HG02870 (cell line): ENCODE measurements at regions not wholly inside any gene's neighbourhood (a gene's known extent, or its start where the extent isn't known, plus 50 kb on each side); places are given as distances from the start of the nearest gene placed in this dataset.
A peak's percentile ranks its signal among the peaks of the same experiment; 100 is the strongest.
"Not testable (repeated sequence)": the region's sequence is repeated elsewhere in the genome, so short reads cannot be mapped to it uniquely, and the experiment has no call there.

Source experiments
- ATAC-seq: cut with Tn5 transposase; IDR thresholded peaks from one replicate; pipeline ENCODE4 v1.9.1; 2021; ENCODE audit warnings: mild to moderate bottlenecking, moderate library complexity; ENCODE audit not compliant: unreplicated experiment

GRCh38 chr4:164177153-164177552, 576.8 kb upstream of the SMIM31 start:
- no peak for ATAC-seq

- ATAC-seq = no peak
These were observed 576.2 kb upstream of the SMIM31 start for GRCh38 chr4:164177753-164178152.

- no peak for ATAC-seq
These were observed 565.7 kb upstream of the SMIM31 start for GRCh38 chr4:164188236-164188635.

GRCh38 chr4:164192844-164193243, 561.1 kb upstream of the SMIM31 start:
- ATAC-seq = peak; percentile 40

GRCh38 chr4:164193676-164194075, 560.3 kb upstream of the SMIM31 start:
- no peak for ATAC-seq

GRCh38 chr4:164197556-164197955, 556.4 kb upstream of the SMIM31 start:
- no peak for ATAC-seq

GRCh38 chr4:164203476-164203875, 550.5 kb upstream of the SMIM31 start:
- ATAC-seq = no peak

GRCh38 chr4:164204434-164204833, 549.5 kb upstream of the SMIM31 start:
- no peak for ATAC-seq

DNA sequence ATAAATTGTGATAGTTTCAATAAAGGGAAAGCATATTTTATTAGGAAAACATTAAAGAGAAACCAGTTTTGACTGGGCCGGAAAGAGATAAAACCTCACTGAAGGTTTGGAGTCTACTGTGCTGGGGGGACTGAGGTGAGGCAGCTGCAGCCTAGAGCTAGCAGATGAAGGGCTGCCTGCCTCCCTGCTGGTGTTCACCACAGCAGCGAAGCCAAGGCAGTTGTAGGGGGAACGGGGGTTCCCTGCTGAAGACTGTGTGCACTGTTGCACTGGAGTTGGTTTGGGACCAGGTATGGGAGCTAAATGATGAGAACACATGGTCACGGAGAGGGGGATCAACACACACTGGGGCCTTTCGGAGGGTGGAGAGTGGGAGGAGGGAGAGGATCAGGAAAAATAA, 546.5 kb upstream of the SMIM31 start:
- no peak for ATAC-seq

DNA sequence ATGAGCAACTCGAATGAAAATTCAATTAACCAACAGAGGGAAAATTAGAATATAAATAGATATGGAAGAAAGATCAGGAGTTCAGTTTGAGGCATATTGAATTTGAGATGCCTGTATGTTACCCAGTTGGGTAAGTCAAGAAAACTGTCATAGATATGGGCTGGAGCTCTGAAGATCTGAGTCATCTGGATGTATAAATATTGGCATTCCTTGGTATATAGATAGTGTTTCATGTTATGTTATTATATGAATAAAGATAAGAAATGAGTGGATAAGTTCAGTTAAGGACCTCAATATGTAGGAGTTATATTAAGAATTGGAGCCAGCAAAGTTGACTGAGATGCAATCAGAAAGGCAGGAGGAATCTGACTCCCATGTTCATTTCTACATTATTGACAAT, 543.6 kb upstream of the SMIM31 start:
- ATAC-seq = no peak

DNA sequence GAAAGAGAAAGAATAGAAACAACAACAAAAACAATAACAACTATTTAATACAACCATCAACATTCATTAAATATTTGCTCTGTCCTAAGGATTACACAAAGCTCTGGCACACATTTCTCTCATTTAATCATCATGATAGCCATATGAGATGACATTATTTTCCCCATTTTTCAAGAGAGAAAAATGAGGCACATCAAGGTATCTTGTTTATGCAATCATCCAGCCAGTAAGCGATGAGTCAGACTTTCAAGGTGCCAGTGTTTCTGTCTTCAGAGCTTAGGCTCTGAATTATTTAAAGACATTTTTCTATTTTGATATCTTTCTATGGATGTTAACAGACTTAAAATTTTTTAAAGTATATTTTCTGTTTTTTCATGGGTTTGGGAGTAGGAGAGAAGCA, 541.8 kb upstream of the SMIM31 start:
- no peak for ATAC-seq

DNA sequence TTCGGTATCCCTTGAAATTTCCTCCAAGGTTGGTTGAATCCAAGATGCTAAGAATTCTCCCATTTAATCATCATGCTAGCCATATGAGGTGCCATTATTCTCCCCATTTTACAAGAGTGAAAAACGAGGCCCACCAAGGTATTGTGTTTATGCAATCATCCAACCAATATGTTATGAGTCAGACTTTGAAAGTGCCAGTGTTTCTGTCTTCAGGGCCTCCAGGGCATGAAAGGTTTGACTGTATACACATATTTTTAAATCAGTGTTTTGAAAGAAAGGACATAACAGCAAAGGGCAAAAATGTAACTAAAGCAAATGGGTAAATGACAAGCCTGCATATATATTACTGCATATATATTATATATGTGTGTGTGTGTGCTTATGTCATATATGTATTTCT, 541.2 kb upstream of the SMIM31 start:
- no peak for ATAC-seq

DNA sequence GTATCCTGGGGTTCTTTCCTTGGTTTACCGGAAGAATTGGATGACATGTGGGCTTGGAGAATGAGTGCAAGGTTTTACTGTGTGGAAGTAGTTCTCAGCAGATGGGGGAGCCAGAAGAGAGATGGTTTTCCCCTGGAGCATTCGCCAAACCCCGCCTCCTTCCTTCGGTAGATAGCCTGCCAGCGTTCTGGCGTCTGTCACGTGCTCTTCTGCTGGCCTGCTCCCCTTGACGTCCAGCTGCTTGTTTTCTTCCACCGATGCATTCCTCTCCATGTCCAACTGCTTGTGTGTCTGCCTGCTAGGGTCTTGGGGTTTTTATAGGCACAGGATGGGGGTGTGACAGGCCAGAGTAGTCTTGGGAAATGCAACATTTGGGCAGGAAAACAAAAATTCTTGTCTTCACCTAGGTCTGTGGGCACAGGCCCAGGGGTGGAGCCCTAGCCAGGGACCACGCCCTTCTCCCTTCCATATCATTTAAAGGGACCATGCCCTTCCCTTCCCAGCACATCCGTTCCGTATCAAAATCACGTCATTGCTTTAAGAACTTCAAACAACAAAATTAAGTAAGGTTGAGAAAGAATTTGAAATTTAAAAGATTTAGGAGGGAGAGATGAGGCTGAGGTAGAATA, 538.7 kb upstream of the SMIM31 start:
- ATAC-seq = no peak

- no peak for ATAC-seq
These were observed 532.3 kb upstream of the SMIM31 start for GRCh38 chr4:164221631-164222030.

- no peak for ATAC-seq
These were observed 529.1 kb upstream of the SMIM31 start for GRCh38 chr4:164224871-164225270.

- no peak for ATAC-seq
These were observed 524.7 kb upstream of the SMIM31 start for GRCh38 chr4:164229255-164229654.

DNA sequence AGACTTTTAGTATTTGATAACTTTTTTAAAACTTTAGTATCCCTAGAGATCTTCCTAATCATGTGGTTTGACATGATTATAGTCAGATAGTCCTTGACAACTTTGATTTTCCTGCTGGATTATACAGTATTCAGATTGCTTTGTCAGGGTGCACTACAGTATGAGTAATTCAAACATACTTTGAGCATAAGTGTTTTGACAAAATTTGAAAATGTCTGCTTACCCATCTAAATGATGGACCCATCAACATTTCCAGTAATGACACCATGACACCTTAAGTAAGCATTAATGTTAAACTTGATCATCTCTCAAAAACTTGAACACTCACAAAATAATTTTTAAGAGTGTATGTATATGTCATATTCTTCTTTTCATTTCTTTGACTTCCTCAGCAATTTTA, 514.5 kb upstream of the SMIM31 start:
- ATAC-seq = no peak

DNA sequence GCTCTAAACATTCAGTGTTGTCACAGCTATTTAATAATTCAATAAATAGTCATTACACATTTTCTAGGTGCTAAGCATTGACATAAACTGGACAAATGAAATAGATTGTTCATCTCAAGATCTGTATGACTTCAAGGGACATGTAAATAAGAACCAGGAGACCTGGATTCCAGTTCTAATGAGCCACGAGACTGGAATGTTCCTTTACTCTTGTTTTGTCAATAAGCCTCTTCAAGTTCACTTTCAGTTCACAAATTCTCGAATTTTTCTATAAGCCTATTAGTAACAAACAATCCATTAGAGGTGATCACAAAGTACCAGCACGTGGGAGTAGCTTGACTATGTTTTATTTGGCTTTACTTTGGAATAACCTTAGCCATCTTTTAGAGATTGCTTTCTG, 514.0 kb upstream of the SMIM31 start:
- ATAC-seq = no peak

- no peak for ATAC-seq
These were observed 502.7 kb upstream of the SMIM31 start for GRCh38 chr4:164251257-164251656.

GRCh38 chr4:164252286-164252685, 501.6 kb upstream of the SMIM31 start:
- ATAC-seq = no peak

- no peak for ATAC-seq
These were observed 492.1 kb upstream of the SMIM31 start for GRCh38 chr4:164261831-164262230.

DNA sequence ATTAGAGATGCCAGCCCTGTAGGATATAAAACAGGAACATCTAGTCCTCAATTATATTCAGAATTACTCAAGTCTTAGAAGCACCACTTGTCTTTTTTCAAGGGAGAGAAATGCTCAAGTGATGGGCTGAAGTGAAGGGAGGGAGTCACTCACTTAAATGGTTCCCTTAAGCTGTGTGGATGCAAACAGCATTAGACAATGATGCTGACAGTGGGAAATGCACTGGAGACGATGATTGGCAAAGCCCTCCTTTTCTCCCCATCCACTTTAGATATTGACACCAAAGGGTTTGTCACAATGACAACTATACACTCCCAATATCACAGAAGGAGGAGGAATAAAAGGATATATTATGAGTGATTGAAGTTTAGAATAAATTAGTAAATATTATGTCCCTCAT, 491.4 kb upstream of the SMIM31 start:
- ATAC-seq = not testable (repeated sequence)

DNA sequence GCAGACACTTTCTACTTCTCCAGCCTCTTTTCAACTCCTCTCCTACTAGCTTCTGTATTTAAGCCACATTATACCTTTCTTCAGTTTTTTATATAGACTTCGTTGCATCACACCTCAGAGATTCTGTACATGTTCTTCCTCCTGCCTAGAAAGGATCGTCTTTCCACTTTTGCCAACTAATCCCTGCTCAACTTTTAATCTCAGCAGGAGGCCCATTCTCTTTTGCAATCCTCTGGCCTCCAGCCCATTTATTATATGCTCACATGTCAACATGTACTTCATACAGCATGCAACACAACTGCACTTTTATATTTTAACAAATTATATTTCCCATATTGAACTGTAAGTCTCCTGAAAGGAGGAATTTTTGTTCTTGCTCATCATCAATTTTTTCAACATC, 476.5 kb upstream of the SMIM31 start:
- ATAC-seq = not testable (repeated sequence)
